HFFc6 (cell line): ENCODE measurements at regions not wholly inside any gene's neighbourhood (a gene's known extent, or its start where the extent isn't known, plus 50 kb on each side); places are given as distances from the start of the nearest gene placed in this dataset.

Source experiments
- DNase-seq: peaks from one replicate; pipeline ENCODE4 v3.0.0-alpha.2; 2018
- H3K27ac Mint-ChIP-seq: 2 replicates; pipeline ENCODE4 v1.8.0; 2020; ENCODE audit warnings: mild to moderate bottlenecking, mixed read lengths
- H3K27me3 Mint-ChIP-seq: 2 replicates; pipeline ENCODE4 v1.8.0; 2021; ENCODE audit warnings: mild to moderate bottlenecking, moderate library complexity, mixed read lengths; ENCODE audit not compliant: insufficient read depth
- H3K36me3 Mint-ChIP-seq: 2 replicates; pipeline ENCODE4 v1.8.0; 2021; ENCODE audit warnings: low read depth, mixed read lengths
- H3K4me1 Mint-ChIP-seq: 2 replicates; pipeline ENCODE4 v1.8.0; 2020; ENCODE audit warnings: low read depth, mixed read lengths
- H3K4me3 Mint-ChIP-seq: 2 replicates; pipeline ENCODE4 v1.8.0; 2020; ENCODE audit warnings: mild to moderate bottlenecking, moderate library complexity, mixed read lengths
- H3K9me3 Mint-ChIP-seq: 2 replicates; pipeline ENCODE4 v1.8.0; 2020; ENCODE audit warnings: mild to moderate bottlenecking, mixed read lengths
- CTCF ChIP-seq: fragments of 200-600 bp; sonication (generic); IDR thresholded peaks from 2 replicates; pipeline ENCODE4 v1.5.0; 2021; ENCODE audit warnings: antibody characterized with exemption, mild to moderate bottlenecking

- no peak for DNase-seq
- no peaks in the 10 kb centered on the region for H3K36me3 Mint-ChIP-seq
- no peak overlapping the region for H3K4me3 Mint-ChIP-seq
- H3K9me3 Mint-ChIP-seq: peaks cover 43% of the 10 kb centered on the region
- no peak overlapping the region for H3K27ac Mint-ChIP-seq
- TF ChIP-seq CTCF: no peak
- H3K27me3 Mint-ChIP-seq: no peaks in the 10 kb centered on the region
- H3K4me1 Mint-ChIP-seq: no peaks in the 10 kb centered on the region
These were observed 790.9 kb downstream of the TMEM182 start for GRCh38 chr2:103552775-103553174.

- no peak for DNase-seq
- Mint-ChIP-seq H3K9me3 (peaks cover 73% of the 10 kb centered on the region), H3K36me3 (peaks cover 8% of the 10 kb centered on the region; the same call in 1 of the 2 replicates), H3K4me3 (no peak overlapping the region), H3K27ac (no peak overlapping the region), H3K27me3 (no peaks in the 10 kb centered on the region; the same call in 1 of the 2 replicates), H3K4me1 (no peaks in the 10 kb centered on the region)
- no peak for TF ChIP-seq CTCF
These were observed 833.0 kb downstream of the TMEM182 start for GRCh38 chr2:103594823-103595222.

- no peak for DNase-seq
- TF ChIP-seq CTCF: no peak
- H3K4me3 Mint-ChIP-seq: no peak overlapping the region
These were observed 843.4 kb downstream of the TMEM182 start for GRCh38 chr2:103605071-103605780.

GRCh38 chr2:103615611-103616105 is 853.8 kb downstream of the TMEM182 start:
- peaks cover 26% of the 10 kb centered on the region for H3K9me3 Mint-ChIP-seq

More at GRCh38 chr2:103605071-103605780, 843.4 kb downstream of the TMEM182 start:
- H3K9me3 Mint-ChIP-seq: peaks cover 36% of the 10 kb centered on the region
- no peaks in the 10 kb centered on the region for H3K27me3 Mint-ChIP-seq
- no peak overlapping the region for H3K27ac Mint-ChIP-seq
- no peaks in the 10 kb centered on the region; the same call in 1 of the 2 replicates for H3K36me3 Mint-ChIP-seq
- no peaks in the 10 kb centered on the region for H3K4me1 Mint-ChIP-seq

GRCh38 chr2:103616891-103617290 is 855.1 kb downstream of the TMEM182 start:
- no peak for DNase-seq
- no peaks in the 10 kb centered on the region for H3K4me1 Mint-ChIP-seq
- H3K27me3 Mint-ChIP-seq: peaks cover 1% of the 10 kb centered on the region; the same call in 1 of the 2 replicates
- no peak overlapping the region for H3K27ac Mint-ChIP-seq
- peaks cover 37% of the 10 kb centered on the region for H3K9me3 Mint-ChIP-seq
- H3K4me3 Mint-ChIP-seq: no peak overlapping the region
- no peaks in the 10 kb centered on the region for H3K36me3 Mint-ChIP-seq
- no peak for TF ChIP-seq CTCF

More at GRCh38 chr2:103615611-103616105, 853.8 kb downstream of the TMEM182 start:
- no peak overlapping the region for H3K4me3 Mint-ChIP-seq
- no peaks in the 10 kb centered on the region for H3K36me3 Mint-ChIP-seq
- H3K4me1 Mint-ChIP-seq: no peaks in the 10 kb centered on the region
- no peak overlapping the region for H3K27ac Mint-ChIP-seq
- no peak for DNase-seq
- no peak for TF ChIP-seq CTCF
- peaks cover 1% of the 10 kb centered on the region; the same call in 1 of the 2 replicates for H3K27me3 Mint-ChIP-seq
